NCI-H524 treated with DMSO at 0.1 percent for 48 hours (cell line): ENCODE measurements at regions not wholly inside any gene's neighbourhood (a gene's known extent, or its start where the extent isn't known, plus 50 kb on each side); places are given as distances from the start of the nearest gene placed in this dataset.
"Not testable (repeated sequence)": the region's sequence is repeated elsewhere in the genome, so short reads cannot be mapped to it uniquely, and the experiment has no call there.

Source experiments
- DNase-seq: peaks from one replicate; lab custom pipeline; 2025; lab: John Stamatoyannopoulos, UW

DNA sequence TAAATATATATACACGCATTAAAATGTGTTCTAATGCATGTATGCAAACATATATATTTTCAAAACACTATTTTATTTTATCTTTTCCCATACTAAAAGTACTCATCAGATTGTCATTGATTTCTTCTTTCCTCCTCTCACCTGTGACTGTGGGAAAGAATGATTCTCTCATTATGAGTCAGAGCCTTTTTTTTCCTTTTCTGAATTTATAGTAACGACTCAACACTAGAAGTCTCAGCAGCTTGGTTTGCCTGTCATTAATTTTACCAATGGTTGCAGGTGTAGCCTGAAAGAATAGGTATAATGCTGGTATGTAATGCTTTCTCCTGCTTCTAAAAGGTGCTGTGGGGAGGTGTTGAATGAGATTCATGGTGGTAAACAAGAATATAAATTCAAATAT is 328.7 kb downstream of the UTRN start:
- no peak for DNase-seq

DNA sequence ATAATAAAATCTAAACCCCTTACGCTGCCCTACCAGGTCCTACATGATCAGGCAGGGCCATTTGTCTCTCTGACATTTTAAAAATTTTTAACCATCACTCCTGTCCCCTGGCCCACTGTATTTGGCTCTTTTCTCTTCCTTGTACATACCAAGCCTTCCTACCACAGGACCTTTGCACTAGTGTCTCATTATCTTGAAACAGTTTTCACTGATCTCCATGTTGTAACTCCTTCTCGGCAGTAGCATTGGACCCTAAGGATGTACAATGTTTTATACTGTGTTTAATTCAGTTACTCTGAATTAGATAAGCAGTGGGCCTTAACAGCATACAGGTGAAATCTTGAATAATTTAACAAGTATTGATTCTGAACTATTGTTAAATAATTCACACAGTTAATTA is 330.7 kb downstream of the UTRN start:
- DNase-seq = no peak

DNA sequence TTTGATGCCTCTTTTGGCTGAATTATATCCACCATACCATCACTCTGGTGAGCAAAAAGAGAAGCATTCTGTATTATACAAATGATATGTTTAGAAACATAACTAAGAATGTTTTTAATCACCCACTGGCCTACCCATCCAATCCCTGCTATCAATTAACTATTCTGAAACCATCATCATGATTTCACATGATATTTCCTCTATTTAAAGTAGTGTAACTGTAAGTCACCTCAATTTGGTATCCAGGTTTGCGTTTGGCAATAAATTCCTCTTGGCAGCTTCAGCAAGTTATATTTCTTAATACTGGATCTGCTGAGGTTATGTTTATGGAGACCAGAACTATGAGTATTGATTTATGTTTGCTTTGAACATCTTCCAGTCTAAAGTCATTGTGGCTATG is 332.1 kb downstream of the UTRN start:
- no peak for DNase-seq

DNA sequence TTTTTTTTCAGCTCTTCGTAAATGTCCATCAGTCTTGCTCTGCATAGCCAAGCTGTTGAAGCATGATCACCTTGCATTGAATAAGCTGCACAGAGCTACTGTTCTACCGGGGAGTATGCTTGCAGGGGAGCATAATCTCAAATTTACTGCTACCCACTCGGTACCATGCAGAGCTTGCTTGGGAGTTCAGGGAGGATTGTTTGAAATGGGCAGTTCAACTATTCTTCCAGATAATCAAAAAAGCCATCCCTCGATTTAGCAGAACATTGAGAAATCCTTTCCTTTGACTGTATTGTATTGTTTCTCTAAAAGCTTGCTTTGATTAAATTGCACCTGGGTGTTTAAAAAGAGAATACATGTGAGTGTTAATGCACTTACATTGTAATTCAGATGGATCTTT is 332.6 kb downstream of the UTRN start:
- no peak for DNase-seq

DNA sequence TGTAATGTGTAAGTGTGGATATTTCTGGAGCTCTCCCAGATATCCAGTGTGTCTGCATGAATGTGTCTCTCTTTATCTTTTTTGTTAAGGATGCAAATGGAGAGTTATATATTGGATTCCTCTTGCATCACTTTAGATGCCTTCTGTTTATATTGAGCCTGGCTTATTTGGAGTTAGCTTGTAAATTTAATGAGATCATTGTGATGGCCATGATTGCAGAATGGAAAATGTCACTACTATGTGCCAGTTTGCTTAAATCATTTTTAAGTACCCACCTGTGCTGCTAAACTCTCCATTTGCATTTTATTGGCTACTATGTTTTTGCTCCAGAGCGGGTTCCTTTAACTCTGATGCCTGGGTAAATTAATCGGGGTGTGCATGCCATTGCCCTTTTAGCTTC is 334.8 kb downstream of the UTRN start:
- DNase-seq = no peak

DNA sequence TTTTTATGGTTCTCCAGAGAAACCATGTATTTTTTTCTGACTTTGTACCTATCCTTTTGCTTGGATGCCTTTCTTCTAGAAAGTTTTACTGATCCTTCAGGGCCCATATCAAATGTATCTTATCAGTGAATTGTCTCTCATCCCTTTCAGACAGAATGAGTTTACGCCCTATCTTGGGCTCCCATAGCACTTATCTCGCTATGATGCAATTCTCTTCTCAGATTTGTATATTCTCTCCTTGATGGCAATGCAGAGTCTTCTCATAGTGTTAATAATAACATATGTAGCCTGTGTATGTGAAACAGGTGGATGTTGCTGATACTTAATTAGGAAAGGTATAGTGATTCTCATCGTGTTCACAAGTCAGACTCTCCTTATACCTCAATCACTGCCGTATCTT is 336.2 kb downstream of the UTRN start:
- no peak for DNase-seq

DNA sequence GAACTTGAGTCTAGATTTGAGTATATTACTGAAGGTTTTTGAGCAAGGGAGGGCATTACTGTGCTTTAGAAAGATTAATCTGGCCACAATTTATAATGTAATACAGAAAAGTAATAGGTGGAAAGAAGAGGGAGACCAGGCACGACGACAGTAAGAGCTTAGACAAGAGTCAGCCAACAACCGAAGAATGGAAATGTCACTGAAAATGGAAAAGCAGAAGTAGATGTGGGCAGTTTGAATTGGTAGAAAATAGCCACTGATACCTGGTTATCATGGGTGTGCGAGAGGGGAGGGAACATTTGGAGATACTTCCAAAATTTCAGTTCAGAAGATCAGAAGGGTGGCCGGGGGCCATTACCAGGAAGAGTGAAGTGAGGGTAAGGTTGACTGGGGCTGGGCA is 339.1 kb downstream of the UTRN start:
- no peak for DNase-seq

DNA sequence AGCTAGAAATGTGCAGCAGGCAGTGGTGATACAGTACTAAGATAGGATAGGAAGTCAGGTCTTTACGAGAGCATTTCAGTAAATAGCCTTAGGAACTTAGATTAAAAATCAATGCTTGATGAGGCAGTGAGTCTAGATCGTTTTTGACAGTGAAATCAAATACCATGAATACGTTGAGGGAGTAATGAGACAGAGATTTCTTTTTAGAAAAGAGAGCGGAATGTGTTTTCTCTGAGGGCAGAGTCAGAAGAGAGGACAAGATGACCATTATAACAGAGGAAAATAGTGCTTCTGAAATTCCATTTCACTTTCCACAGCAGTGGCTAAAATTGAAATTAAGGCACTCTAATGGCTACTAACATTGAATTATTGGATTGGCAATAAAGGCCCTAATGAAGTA is 339.6 kb downstream of the UTRN start:
- no peak for DNase-seq

DNA sequence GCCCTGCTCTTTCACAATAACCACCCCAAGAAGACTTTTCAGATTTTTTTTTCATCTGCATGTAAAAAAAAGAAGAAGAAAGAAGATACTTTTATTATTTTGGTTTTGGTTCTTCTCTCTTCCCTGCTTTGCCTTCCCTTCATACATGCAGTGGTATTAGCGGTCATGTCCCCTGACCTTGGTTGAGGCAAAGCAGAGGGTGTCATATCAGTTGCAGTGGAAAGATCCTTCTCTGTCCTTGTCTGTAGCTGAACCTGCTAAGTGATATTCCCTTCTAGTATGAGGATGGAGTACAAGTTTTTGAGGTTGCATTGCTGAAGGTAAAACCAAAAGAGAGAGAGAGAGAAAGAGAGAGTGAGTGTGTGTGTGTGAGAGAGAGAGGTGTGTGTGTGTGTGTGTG is 345.7 kb downstream of the UTRN start:
- no peak for DNase-seq

DNA sequence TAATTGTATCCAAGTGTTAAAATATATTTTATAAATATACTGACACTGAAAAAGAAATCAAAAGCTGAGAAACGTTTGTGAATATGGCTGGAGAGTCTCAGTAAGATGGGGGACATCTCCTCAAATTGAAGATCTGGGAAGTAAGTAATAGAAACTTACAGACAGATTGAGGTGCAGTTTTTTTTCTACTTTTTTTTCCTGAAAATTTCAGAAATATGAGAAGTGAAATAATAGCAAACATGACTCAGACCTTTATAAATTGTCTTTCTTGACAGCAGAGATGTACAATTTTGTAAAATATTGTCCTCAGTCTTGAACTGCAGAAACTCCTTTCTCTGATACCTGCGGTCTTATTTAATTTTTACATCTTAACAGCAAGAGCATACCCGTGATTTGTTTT is 347.1 kb downstream of the UTRN start:
- DNase-seq = no peak

DNA sequence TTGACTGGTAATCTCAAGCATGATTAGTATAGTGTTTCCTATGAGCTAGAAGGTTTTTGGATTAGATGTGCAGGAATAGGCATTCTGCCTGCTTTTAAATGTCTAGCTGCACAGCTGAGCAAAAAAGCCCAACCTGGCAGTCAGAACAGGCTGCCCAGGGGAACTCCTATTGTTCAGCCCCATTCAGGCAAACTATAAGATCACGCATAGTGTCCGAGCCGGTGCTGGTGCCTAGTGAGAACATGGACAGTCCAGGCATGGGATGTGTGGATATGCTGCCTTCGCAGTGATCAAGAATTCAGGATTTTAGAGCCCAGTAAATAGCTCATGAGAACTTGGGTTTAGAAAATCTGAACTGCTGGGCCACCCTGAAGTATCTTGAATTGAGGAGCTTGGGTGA is 348.8 kb downstream of the UTRN start:
- no peak for DNase-seq

DNA sequence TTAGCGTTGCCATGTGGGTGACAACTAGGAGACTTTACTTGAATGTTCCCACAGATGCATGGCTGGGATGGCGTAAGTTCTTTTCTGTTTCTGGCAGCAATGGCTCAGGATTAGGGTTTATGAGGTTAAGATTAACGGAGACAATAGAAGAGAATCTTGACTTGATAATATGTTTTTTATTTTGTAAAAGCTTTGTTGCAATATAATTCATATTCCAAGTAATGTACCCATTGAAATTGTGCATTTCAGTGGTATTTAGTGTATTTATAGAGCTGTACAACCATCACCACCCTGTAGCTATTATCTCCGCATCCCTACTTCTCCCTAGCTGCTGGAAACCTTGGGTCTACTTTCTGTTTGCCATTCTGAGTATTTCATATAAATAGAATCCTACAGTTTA is 349.2 kb downstream of the UTRN start:
- no peak for DNase-seq

DNA sequence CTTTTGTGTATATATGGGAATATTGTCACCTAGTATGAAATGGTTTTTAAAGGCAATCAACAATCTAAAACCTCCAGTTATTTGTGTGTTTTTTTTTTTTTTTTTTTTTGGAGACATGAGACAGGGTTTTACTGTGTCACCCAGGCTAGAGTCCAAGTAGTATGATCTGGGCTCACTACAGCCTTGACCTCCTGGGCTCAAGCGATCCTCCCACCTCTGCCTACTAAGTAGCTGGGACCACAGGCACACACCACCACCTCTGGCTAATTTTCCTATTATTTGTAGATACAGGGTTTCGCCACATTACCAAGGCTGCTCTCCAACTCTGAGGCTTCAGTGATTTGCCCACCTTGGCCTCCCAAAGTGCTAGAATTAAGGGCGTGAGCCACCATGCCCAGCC is 349.9 kb downstream of the UTRN start:
- DNase-seq = no peak

DNA sequence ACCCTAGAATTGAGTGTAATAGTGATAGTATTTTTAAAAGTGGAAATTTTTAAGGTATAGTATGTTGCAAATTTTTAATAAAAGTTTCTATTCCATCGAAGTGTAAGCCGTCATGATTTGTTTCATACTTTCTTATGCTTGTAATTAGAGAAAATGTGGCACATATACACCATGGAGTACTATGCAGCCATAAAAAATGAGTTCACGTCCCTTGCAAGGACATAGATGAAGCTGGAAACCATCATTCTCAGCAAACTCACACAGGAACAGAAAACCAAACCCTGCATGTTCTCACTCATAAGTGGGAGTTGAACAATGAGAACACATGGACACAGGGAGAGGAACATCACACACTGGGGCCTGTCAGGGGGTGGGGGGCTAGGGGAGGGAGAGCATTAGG is 350.9 kb downstream of the UTRN start:
- not testable (repeated sequence) for DNase-seq

DNA sequence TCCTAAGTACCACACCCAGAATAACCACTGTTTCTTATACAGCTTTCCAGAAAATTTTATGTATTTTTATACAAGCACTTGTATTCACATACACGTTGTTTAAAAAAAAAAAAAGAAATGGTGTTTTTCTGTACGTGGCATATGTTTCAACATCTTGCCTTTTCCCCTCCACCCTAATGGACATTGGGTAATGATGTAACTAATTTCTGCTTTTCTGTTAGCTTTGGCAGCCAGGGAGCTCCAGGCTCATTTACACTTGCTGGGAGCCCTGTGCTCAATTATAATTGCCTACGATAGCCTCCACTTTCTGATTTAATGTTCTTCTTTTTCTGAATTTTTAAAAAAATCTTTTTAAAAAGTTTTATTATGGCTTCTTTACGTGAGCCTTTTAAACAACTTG is 352.4 kb downstream of the UTRN start:
- no peak for DNase-seq

DNA sequence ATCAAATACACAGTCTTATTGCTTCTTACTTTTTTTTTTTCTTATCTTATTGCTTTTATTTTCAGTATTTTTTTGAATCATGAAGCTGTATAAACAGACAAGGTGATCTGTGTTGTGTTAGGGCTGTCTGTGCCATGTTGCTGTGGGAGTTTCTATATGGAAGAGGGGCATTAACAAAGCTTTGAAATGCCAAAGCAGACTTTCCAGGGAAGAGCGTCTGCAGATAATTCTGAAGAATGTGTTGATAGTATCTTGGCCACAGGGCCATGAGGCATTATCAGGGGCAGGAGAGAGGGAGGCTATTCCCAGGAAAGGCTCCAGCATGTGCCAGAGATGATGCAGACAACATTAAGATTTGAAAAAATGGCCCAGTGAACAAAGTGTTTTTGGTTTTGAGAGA is 354.5 kb downstream of the UTRN start:
- DNase-seq = no peak

DNA sequence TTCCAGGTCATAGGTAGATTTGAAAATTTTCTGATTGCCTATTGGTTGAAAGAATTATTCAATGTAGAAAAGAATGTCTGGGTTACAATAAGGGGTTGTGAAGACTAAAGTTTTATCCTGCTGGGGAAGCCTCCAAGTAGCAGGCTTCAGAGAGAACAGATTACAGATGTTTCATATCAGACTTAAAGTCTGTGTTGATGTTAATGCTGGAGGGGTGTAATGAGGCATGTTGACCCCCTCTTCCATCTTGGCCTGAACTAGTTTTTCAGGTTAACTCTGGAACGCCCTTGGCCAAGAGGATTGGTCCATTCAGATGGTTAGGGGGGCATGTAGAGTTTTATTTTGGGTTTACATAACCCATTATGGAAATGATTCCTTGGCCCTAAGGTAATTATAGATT is 356.2 kb downstream of the UTRN start:
- no peak for DNase-seq

DNA sequence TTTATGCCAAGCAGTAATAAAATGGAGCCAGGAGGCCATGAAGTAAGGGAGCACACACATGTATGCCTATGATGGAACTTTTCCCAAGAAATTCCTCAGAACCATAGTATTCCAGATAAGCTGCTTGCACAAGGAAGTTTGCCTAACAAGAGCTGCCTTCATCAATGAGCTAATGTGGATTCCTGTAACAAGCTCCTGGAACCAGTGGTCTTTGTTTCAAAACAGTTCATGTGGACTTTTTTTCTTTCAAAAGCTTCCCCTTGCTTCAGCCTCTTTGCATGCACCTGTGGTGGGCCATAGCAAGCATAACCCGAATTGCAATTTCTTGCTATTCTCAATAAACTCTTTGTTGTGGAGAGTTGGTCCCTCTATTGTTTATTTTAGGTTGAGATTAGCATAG is 359.6 kb downstream of the UTRN start:
- no peak for DNase-seq

DNA sequence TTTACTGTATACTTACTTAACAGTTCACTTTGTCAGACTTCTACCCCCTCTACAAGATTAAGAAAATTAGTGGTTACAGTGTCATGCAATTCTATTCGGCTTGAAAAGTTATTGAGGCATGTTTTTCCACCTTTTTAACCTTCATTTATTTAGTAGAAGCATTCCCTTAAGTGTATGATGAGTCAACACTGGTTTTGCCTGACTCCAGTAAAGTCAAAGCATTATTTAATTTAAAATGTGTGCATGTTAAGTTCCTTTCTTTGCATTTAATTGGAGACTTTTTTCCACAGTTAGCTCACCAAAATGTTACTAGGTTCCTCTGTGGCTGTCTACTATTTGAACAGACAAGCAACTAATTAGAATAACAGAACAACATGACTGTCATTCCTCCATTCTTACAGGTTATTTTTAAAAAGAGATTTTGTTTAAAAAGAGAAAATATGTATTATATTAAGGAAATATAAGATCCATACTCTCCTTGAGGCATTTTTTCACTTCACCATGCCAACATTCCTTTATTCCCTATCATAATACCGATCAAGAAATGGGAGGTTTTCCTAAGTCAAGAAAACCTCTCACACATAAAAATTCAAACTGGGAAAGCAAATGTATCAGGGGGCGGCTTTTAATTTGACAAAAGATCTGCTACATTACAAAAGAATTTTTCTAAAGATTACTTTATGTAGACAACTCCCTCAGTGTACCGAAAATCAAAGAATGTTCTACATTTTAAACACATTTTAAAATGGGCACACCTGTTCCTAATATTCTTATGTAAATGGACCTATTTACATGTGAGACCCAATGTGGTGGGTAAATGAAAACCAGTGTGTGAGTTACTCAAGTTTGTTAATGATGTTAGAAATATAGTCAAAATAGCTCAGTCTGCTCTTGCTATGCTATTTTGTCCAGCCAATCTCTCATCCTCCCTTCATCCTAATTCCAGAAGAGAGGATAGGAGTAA is 361.2 kb downstream of the UTRN start:
- no peak for DNase-seq

DNA sequence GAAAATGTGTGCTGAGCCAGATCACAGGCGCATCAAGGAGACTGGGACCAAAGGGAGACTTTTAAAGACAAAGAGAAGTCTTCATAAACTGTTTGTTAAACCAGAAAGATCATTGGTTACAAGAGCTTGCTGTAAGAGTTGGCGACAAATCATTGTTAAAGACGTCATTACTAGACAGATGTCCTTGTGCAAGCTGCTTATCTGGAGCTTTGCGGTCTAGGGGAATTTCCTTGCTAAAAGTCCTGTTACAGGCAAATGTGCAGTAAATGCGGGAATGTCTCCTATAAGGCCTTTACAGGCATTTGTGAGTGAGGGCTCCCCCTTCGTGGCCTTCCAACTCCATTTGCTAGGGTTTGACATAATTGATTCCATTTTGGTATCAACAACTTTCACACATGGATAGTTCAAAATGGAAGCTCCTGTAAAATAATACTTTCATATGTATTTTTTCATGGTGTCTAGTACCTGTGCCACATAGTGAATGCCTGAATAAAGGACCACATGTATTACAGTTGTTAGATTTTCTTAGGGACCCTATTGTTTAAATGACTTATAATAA is 362.4 kb downstream of the UTRN start:
- no peak for DNase-seq

DNA sequence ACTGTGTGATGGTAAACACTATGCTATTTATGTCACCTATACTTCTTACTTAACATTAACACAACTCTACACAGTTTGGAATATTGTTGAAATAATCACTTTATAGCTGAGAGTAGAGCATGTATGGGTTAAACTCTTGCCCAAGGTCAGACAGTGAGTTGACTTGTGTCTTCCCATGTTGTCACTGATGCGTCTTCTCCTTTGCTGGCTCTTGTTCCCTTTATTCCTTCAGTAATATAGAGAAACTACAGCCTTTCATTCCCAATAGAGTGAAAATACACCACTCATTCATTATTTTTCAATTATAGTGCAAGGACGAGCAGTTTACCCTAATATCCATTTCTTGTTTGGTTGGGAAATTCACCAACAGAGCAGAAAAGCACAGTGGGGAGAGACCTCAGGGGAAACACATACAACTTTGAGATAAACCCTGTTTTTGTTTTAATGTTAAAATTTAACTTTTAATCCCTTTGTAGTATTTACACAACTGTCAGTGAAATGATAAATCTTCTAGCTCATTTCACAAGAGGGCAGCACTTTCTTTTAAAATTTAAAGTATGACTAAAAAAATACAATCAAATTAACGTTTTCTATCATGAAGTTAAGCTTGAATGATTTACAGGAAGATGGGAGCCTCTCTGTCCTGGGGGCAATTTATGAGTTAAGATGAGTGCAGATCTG is 363.0 kb downstream of the UTRN start:
- DNase-seq = no peak

DNA sequence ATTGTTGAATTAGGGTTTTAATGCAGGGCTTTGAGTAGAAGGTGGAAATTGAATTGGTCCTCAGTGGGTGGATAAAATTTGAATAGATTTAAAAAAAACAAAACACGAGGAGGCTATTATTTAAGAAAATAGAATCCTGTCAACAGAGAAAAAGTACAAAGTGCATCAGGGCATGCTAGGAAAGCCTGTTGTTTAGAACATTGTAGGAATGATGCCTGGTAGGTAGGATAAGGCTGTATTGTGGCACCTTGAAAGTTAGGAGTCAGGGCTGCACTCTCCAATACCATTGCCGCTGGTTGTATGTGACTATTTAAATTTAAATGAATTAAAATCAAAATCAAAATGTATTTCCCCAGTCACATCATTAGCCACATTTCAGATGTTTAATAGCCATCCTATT is 363.9 kb downstream of the UTRN start:
- DNase-seq = no peak

DNA sequence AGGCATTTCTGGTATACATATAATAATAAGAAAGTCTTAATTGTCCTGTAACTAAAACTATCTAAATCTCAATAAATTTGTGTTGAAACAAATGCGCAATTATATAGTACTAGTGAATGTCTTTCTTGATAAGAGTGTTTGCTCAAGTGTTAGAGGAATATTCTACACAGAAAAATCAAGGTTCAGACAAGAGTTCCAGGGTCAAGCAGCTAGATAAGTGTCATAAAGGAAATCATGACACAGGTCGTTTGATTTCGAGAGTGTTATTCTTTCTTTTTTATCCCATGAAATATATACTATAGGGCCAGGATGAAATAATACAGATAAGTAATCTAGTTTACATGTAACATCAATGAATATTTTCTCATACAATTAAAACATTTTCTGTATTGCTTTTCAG is 366.1 kb downstream of the UTRN start:
- DNase-seq = no peak
